GM12874 (cell line): ENCODE measurements at regions not wholly inside any gene's neighbourhood (a gene's known extent, or its start where the extent isn't known, plus 50 kb on each side); places are given as distances from the start of the nearest gene placed in this dataset.

Experiments
- CTCF ChIP-seq: IDR thresholded peaks from 2 replicates; pipeline ENCODE4 v1.5.1; 2011; ENCODE audit warnings: low read depth, mild to moderate bottlenecking, control low read depth, low read length, moderate library complexity; ENCODE audit not compliant: insufficient read depth

GRCh38 chr2:138267902-138268254, 233.7 kb upstream of the SPOPL start:
- no peak for TF ChIP-seq CTCF

DNA sequence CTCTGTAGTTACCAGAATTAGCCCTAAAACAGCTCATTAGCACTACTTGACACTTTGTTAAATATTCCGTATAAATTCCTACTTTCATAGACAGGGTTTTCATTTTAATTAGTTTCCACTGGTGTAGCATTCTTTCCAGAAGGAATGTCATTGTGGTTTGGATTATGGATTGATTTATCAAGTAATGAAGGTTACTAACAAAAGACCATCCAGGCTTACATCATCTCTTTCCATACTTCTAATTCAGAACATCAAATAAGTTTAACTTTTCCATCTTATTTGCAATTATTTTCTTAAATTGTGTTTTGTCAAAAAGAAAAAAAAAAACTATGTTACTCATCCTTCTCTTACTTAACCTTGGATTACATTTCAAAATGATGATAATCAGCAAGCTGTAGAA, 231.8 kb upstream of the SPOPL start:
- no peak for TF ChIP-seq CTCF

DNA sequence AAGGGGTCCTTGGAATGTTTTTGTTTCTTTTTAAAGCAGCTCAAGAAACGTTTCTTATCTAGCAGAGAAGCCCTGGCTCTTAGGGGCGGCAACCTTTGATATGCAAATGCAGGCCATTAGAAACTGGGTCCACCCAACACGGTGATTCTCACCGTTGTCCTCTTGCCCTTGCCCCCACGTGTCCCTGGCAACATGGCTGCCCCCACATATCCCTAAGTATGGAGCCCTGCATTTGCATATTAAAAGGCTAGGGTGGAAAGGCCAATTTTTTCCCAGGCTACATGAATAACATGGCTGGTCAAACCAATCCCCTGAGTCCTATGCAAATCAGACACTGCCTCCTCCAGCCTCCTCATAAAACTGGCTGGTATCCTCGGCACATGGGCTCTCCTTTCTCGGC, 230.1 kb upstream of the SPOPL start:
- TF ChIP-seq CTCF: no peak

- TF ChIP-seq CTCF: no peak
Measured at GRCh38 chr2:138272524-138273195, 228.9 kb upstream of the SPOPL start.

- no peak for TF ChIP-seq CTCF
Measured at GRCh38 chr2:138274421-138275291, 226.9 kb upstream of the SPOPL start.

DNA sequence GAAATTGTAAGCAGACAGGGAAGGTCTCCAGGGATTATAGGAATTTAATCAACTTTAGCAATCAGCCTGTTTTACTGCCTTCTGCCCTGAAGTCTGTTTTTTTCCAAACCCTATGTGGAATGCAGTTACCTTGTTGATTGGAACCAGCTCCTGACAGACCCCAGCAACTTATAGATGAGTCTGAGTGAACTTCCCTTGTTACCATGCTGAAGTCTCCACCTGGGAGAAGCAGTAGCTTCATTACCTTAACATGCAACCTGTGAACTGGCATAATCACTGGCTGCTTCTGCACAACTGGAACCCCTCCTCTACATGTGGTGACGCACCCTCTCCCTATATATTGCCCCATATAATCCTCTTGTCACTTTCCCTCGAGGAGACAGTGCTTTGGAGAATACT, 226.3 kb upstream of the SPOPL start:
- TF ChIP-seq CTCF: no peak

- no peak for TF ChIP-seq CTCF
Measured at GRCh38 chr2:138275881-138276280, 225.7 kb upstream of the SPOPL start.
